GM21528 (cell line): ENCODE measurements at regions not wholly inside any gene's neighbourhood (a gene's known extent, or its start where the extent isn't known, plus 50 kb on each side); places are given as distances from the start of the nearest gene placed in this dataset.
A peak's percentile ranks its signal among the peaks of the same experiment; 100 is the strongest.
"Not testable (repeated sequence)": the region's sequence is repeated elsewhere in the genome, so short reads cannot be mapped to it uniquely, and the experiment has no call there.

Source experiments
- ATAC-seq: cut with Tn5 transposase; IDR thresholded peaks from one replicate; pipeline ENCODE4 v1.9.1; 2021; ENCODE audit warnings: mild to moderate bottlenecking, moderate library complexity; ENCODE audit not compliant: unreplicated experiment, low FRiP score

GRCh38 chr7:124179641-124180040 lies 146.8 kb upstream of the TMEM229A start:
- ATAC-seq, result no peak

GRCh38 chr7:124177891-124178290 lies 145.0 kb upstream of the TMEM229A start:
- ATAC-seq, result no peak

GRCh38 chr7:124171812-124172211 lies 138.9 kb upstream of the TMEM229A start:
- ATAC-seq, result not testable (repeated sequence)

DNA sequence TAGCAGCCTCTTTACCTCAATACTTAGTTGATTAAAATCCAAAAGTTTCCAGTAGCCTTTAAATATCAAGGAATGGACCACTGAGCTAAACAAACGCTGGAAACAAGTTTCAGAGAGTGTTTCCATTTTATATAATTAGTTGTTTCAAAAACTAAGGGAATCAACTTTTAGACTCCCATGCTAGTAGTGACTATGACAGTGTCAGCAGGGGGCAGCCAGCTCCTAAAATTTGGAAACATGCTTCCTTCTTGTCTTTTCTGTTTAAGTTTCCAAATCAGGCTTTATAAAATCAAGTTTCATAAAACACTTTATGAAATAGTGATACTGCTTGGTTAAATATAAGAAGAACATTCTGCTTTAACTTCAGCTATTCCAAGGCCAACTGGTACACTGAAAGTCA lies 138.2 kb upstream of the TMEM229A start:
- no peak for ATAC-seq

GRCh38 chr7:124168616-124169015 lies 135.7 kb upstream of the TMEM229A start:
- no peak for ATAC-seq

DNA sequence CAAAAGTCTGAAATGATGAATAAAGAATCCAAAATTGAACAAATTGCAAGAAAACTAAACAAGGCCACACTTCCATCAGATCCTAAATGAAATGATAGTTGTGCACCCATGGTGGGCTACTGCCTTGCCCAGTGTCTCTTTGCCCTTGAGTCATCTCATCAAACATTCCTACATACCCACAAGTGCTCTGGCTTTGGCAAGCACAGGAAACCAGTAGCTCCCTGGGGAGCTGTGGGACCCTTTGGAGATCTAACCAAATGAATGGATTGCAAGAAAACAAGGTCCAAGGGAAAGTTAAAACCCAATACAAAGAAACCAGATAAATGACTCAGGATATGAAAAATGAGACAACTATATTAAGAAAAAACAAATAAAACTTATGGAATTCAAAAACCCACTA lies 129.8 kb upstream of the TMEM229A start:
- ATAC-seq, result no peak

DNA sequence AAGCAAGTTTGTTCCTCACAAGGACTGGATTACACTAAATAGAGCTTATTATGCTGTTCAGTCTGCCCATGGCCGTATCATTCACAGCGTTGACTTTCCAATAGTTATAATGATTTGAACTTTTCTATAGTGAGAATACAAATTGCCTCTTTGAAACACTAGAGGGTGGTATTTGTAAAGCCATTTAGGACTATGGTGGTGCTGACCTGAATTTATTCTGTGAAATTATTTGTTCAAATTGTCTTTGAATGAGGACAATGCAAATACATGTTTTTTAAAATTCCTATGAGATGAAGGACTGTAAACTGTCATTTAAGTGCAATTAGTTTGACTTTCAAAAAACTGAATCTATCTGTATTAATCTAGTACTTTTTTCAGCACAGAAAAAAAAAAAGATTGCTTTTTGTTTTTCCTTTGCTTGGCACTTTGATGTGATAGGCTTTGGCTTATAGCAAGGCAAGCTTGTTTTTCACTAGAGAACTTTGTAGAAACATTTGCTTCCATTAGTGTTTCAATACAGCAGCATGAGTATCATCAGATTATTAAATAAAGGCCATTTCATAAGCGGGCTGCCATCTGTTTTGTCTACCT lies 122.7 kb upstream of the TMEM229A start:
- ATAC-seq, result peak; percentile 62

DNA sequence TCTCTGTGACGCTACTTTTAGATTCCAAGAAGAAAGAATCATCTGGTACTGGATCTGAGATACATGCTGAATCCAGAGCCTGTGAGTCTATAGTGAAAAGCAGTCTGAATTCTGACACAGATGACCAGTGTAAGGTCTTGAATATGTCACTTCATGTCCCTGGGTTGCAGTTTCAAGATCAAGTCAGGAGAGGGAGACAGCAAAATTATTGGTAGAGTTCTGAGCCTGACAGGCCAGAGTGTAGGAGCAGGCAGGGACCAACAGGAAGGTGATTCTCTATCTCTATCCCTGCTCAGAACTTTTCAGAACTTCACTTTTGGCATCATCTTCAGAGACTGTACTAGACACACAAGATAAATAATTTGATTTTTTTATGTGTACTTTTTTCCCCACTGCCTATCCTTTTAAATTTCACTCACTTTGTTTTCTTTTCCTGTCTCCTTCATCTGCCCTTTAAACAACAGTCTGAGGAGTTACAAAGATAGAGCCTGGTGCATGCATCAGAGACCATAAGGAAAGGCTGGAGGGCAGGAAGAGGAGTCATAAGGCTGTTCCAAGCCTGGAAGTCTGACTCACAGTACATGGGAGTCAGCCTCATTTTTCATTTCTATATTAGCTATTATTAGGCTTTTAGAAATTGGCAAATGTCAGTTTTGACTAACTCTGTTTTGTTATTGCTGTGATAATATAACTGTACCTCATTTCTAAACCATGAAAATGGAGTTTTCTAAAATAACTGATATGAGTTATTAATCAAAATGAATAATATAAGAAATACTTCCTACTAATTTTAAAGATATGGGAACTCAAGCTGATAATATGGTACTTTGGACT lies 120.2 kb upstream of the TMEM229A start:
- ATAC-seq, result no peak

DNA sequence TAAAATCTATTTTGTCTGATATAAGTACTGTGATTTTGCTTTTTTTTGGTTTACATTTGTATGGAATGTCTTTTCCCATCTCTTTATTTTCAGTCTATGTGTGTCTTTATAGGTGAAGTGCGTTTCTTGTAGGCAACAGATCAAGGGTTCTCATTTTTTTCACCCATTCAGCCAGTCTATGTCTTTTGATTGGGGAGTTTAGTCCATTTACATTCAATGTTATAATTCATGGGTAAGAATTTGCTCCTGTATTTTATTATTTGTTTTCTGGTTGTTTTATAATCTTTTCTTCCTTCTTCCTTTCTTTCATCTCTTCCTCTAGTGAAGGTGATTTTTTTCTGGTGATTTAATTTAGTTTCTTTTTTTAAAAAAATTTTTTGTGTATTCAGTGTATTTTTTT lies 104.8 kb upstream of the TMEM229A start:
- ATAC-seq, result no peak

- no peak for ATAC-seq
Measured at GRCh38 chr7:124124201-124124600, 91.3 kb upstream of the TMEM229A start.

GRCh38 chr7:124120911-124121310 lies 88.0 kb upstream of the TMEM229A start:
- ATAC-seq, result no peak

GRCh38 chr7:124113045-124113444 lies 80.2 kb upstream of the TMEM229A start:
- ATAC-seq, result no peak

DNA sequence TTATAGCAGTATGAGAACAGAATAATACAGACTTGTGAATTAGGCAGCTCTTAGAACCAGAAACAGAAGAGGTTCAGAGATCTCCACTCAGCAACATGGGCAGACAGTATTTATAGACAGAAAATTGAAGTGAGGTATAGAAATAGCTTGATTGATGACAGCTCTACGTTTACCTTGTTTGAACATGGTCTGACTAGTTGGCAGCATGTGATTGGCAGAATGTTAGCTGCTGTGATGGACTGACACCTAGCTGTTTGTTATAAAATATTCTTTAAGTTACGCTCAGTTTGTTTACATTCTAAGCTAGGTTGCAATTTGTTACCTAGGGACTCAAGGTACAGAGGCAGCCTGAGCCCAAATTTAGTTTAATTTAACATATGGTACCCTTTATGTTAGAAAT lies 73.7 kb upstream of the TMEM229A start:
- ATAC-seq, result no peak

DNA sequence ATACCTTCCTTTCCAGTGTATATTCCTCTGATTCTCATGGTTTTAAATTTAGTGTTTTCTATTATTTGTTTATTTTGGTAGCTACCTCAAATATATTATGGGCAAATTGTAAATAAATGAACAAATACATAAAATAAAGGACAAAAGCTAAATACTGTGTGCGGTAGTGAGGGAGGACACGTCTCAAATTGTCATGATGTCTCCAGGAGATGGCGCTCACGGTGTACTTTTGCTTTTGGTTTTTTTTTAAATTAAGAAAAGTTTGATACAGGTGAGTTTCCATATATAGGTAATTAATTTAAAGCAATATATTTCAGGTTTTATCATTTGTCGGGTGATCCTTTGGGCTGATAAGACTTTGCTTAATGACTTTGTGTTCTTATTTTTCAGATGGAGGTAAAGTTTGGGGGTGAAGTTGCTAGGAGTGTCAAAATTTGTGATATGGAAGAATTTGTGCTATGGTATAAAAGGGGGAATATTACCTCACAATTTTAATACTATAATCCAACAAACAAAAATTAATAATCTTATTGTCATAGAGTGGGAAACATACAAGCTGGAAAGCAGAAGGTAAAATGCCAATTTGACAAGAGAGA lies 68.4 kb upstream of the TMEM229A start:
- ATAC-seq, result no peak

GRCh38 chr7:124100190-124100589 lies 67.3 kb upstream of the TMEM229A start:
- ATAC-seq, result no peak

DNA sequence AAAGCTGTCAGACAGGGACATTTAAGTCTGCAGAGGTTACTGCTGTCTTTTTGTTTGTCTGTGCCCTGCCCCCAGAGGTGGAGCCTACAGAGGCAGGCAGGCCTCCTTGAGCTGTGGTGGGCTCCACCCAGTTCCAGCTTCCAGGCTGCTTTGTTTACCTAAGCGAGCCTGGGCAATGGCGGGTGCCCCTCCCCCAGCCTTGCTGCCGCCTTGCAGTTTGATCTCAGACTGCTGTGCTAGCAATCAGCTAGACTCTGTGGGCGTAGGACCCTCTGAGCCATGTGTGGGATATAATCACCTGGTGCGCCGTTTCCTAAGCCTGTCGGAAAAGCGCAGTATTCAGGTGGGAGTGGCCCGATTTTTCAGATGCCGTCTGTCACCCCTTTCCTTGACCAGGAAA lies 66.7 kb upstream of the TMEM229A start:
- ATAC-seq, result not testable (repeated sequence)

GRCh38 chr7:124089621-124090020 lies 56.8 kb upstream of the TMEM229A start:
- no peak for ATAC-seq

DNA sequence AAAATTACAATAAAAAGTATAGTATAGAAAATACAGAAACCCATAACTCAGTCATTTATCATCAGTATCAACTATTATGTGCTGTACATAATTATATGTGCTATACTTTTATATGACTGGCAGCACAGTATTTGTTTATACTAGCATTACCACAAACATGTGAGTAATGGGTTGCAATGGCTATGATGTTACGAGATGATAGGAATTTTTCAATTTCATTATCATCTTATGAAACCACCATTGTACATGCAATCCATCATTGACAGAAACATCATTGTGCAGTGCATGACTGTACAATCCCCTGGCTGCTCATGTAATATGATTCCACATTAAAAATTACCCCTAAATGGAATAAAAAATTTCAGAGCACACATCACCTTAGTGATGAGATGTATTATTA lies 55.7 kb upstream of the TMEM229A start:
- ATAC-seq, result no peak

DNA sequence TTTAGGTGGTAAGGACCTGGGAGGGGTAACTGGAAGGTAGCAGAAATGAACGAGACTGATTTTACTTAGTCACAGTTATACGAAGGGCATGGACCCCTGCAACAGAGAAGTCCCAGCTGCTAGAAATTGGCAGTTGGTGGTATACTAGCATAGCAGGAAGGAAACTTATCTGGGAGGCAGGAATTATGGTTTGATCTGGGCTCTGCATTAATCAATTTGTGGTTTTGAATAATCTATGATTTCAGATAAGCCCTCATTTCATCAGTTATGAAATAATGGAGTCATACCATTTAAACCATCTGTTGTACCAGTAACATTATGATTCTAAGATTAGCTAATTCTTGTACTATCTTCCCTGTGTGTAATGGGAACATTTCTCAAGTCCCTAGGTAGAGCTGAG lies 54.0 kb upstream of the TMEM229A start:
- no peak for ATAC-seq

DNA sequence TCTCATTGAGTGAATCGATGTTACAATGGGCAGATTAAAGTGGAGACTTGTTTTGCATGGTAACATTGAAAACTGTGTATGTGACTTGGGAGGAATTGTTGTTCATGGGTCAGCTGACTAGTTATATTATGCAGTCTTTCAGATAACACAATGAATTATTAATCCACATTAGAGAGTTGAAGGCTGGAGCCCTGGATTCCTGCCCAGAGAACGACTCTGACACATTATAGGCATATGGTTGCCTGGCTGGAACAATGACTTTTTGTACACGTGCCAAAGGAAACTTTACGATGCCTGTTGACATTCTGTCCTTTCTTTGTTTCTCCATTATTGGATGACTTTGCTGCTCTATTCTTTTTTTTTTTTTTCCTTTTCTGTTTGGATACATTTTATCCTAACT lies 52.3 kb upstream of the TMEM229A start:
- ATAC-seq, result no peak

DNA sequence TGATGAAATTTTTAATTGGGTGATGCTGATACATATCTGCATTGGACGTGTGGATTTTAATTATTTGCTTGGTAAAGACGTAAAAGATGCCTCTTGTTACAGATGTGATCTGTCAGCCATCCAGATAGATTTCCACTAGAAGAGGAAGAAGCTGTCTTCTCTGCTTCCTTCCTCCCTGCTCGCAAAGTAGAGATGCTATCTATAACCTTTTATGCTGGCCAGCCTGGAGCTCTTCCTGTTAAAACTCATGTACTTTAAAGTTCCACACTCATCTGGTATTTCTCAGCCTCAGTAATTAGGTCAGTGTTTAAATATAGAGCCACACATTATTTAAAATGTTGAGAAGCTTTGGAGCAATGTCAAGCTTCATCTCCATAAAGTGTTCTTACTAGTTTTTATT lies 51.2 kb upstream of the TMEM229A start:
- no peak for ATAC-seq
